ENCODE measurements at regions not wholly inside any gene's neighbourhood (a gene's known extent, or its start where the extent isn't known, plus 50 kb on each side); places are given as distances from the start of the nearest gene placed in this dataset.

- no peak overlapping the region for H3K4me2 ChIP-seq (ENCODE audit: low read length)
- no peaks in the 10 kb centered on the region for H4K20me1 ChIP-seq (ENCODE audit: insufficient read depth)
- no peak overlapping the region for H3K9ac ChIP-seq (ENCODE audit: low read length)
- H2AFZ ChIP-seq (ENCODE audit: low read depth, low read length), result no peak overlapping the region
- H3K36me3 ChIP-seq (ENCODE audit: insufficient read depth, low read length), result no peaks in the 10 kb centered on the region
- H3K27ac ChIP-seq (ENCODE audit: low read length), result no peak overlapping the region
- H3K27me3 ChIP-seq (ENCODE audit: insufficient read depth, low read depth, low read length), result no peaks in the 10 kb centered on the region
- no peaks in the 10 kb centered on the region for H3K9me3 ChIP-seq (ENCODE audit: low read length)
- H3K4me3 ChIP-seq (ENCODE audit: low read length), result no peak overlapping the region
- no peaks in the 10 kb centered on the region for H3K79me2 ChIP-seq (replicated peaks; ENCODE audit: insufficient read depth, low read length)
- no peaks in the 10 kb centered on the region for H3K9me2 ChIP-seq (ENCODE audit: insufficient read depth, low read length)
- TF ChIP-seq TAF1 (IDR thresholded peaks at IDR 0.05; ENCODE audit: low read depth) (no peak), EZH2 (IDR thresholded peaks at IDR 0.05; ENCODE audit: borderline replicate concordance, insufficient read depth, low read length, poor library complexity, severe bottlenecking) (no peak), EP300 (conservative IDR thresholded peaks at IDR 0.05; ENCODE audit: poor library complexity, severe bottlenecking) (no peak), RAD21 (conservative IDR thresholded peaks at IDR 0.05) (no peak), MXI1 (conservative IDR thresholded peaks at IDR 0.05; ENCODE audit: poor library complexity, severe bottlenecking) (no peak), POLR2AphosphoS5 (IDR thresholded peaks at IDR 0.05) (no peak), SMC3 (conservative IDR thresholded peaks at IDR 0.05; ENCODE audit: poor library complexity) (no peak)
- TF ChIP-seq, protein P1, sequence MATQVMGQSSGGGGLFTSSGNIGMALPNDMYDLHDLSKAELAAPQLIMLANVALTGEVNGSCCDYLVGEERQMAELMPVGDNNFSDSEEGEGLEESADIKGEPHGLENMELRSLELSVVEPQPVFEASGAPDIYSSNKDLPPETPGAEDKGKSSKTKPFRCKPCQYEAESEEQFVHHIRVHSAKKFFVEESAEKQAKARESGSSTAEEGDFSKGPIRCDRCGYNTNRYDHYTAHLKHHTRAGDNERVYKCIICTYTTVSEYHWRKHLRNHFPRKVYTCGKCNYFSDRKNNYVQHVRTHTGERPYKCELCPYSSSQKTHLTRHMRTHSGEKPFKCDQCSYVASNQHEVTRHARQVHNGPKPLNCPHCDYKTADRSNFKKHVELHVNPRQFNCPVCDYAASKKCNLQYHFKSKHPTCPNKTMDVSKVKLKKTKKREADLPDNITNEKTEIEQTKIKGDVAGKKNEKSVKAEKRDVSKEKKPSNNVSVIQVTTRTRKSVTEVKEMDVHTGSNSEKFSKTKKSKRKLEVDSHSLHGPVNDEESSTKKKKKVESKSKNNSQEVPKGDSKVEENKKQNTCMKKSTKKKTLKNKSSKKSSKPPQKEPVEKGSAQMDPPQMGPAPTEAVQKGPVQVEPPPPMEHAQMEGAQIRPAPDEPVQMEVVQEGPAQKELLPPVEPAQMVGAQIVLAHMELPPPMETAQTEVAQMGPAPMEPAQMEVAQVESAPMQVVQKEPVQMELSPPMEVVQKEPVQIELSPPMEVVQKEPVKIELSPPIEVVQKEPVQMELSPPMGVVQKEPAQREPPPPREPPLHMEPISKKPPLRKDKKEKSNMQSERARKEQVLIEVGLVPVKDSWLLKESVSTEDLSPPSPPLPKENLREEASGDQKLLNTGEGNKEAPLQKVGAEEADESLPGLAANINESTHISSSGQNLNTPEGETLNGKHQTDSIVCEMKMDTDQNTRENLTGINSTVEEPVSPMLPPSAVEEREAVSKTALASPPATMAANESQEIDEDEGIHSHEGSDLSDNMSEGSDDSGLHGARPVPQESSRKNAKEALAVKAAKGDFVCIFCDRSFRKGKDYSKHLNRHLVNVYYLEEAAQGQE (IDR thresholded peaks at IDR 0.05; ENCODE audit: borderline replicate concordance), result no peak
- TF ChIP-seq, protein P2, sequence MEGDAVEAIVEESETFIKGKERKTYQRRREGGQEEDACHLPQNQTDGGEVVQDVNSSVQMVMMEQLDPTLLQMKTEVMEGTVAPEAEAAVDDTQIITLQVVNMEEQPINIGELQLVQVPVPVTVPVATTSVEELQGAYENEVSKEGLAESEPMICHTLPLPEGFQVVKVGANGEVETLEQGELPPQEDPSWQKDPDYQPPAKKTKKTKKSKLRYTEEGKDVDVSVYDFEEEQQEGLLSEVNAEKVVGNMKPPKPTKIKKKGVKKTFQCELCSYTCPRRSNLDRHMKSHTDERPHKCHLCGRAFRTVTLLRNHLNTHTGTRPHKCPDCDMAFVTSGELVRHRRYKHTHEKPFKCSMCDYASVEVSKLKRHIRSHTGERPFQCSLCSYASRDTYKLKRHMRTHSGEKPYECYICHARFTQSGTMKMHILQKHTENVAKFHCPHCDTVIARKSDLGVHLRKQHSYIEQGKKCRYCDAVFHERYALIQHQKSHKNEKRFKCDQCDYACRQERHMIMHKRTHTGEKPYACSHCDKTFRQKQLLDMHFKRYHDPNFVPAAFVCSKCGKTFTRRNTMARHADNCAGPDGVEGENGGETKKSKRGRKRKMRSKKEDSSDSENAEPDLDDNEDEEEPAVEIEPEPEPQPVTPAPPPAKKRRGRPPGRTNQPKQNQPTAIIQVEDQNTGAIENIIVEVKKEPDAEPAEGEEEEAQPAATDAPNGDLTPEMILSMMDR (IDR thresholded peaks at IDR 0.05; ENCODE audit: poor library complexity, severe bottlenecking), result no peak
- H3F3A ChIP-seq (ENCODE audit: insufficient read depth, low read length, poor library complexity, severe bottlenecking), result no peaks in the 10 kb centered on the region
Measured at GRCh38 chr1:30378003-30378596, 345.3 kb downstream of the MATN1 start.

DNA sequence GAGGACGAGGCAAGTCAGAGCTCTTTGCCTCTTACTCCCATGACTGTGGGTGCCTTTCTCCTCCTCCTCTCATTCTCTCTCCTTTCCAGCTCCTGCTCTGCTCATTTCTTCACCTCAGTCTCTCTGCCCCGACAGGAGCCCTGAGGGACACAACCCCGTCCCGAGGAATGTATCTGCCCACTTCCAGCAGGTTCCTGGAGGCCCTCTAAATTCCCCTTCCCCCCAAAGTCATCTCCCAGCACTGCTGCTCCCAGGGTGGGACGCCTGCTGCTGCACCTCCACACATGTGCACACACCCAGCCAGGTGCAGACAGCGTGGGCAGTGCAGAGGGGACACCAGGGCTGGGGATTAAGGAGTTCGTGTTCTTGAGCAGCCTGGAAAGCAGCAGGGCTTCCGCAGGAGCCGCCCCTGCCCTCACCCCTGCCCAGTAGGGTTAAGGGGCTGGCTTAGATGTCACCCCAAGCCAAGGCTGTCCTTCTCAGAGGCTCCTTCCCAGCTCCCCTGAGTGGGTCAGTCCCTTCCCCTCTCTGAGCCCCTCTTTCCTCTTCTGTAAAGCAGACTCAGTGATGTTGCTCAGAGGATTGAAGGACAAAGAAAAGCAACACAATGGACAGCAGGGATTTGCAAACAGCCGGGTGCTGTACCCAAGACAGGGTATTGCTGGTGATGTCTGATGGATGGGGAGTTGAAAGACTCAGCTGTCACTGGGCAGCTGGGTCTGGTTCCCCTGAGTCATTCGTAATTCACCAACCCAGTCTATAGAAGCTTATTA is 346.0 kb downstream of the MATN1 start:
- Histone ChIP-seq H3K9me3 (ENCODE audit: low read length) (no peaks in the 10 kb centered on the region), H4K20me1 (ENCODE audit: insufficient read depth) (no peaks in the 10 kb centered on the region), H3K4me3 (ENCODE audit: low read length) (no peak overlapping the region), H3K79me2 (replicated peaks; ENCODE audit: insufficient read depth, low read length) (no peaks in the 10 kb centered on the region), H3F3A (ENCODE audit: insufficient read depth, low read length, poor library complexity, severe bottlenecking) (no peaks in the 10 kb centered on the region), H2AFZ (ENCODE audit: low read depth, low read length) (no peak overlapping the region), H3K4me2 (ENCODE audit: low read length) (no peak overlapping the region), H3K27me3 (ENCODE audit: insufficient read depth, low read depth, low read length) (no peaks in the 10 kb centered on the region), H3K27ac (ENCODE audit: low read length) (no peak overlapping the region), H3K36me3 (ENCODE audit: insufficient read depth, low read length) (no peaks in the 10 kb centered on the region), H3K9me2 (ENCODE audit: insufficient read depth, low read length) (no peaks in the 10 kb centered on the region), H3K9ac (ENCODE audit: low read length) (no peak overlapping the region)
- TF ChIP-seq EP300 (conservative IDR thresholded peaks at IDR 0.05; ENCODE audit: poor library complexity, severe bottlenecking), result no peak
- no peak for TF ChIP-seq RAD21 (conservative IDR thresholded peaks at IDR 0.05)
- TF ChIP-seq, protein P1 (IDR thresholded peaks at IDR 0.05; ENCODE audit: borderline replicate concordance), result no peak
- no peak for TF ChIP-seq POLR2AphosphoS5 (IDR thresholded peaks at IDR 0.05)

Data from neural cell (in vitro differentiated cells).